ENCODE measurements at regions not wholly inside any gene's neighbourhood (a gene's known extent, or its start where the extent isn't known, plus 50 kb on each side); places are given as distances from the start of the nearest gene placed in this dataset.
A peak's percentile ranks its signal among the peaks of the same experiment; 100 is the strongest.

DNA sequence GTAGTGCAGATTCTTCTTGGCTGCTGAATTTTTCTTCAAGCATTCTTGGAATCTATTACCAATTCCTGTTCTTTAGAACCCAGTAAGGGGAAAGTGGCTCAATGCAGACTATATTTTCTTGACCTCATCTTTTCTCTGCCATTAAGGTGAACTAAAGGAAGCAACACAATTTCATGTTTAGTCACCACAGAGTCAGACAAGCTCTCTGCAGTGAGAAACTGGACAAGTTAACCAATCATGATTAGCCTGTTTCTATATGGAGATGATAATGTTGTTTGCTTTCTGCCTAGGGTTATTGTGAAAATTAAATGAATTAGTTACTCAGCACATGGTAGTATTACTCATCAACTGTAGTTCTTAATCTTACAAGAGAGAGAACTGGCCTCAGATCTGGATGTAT, 1075.1 kb downstream of the AGBL1 start:
- peak; percentile 2 to 91 for DNase-seq (ENCODE audit: low read depth in 2 of 2)
- TF ChIP-seq, protein P1, sequence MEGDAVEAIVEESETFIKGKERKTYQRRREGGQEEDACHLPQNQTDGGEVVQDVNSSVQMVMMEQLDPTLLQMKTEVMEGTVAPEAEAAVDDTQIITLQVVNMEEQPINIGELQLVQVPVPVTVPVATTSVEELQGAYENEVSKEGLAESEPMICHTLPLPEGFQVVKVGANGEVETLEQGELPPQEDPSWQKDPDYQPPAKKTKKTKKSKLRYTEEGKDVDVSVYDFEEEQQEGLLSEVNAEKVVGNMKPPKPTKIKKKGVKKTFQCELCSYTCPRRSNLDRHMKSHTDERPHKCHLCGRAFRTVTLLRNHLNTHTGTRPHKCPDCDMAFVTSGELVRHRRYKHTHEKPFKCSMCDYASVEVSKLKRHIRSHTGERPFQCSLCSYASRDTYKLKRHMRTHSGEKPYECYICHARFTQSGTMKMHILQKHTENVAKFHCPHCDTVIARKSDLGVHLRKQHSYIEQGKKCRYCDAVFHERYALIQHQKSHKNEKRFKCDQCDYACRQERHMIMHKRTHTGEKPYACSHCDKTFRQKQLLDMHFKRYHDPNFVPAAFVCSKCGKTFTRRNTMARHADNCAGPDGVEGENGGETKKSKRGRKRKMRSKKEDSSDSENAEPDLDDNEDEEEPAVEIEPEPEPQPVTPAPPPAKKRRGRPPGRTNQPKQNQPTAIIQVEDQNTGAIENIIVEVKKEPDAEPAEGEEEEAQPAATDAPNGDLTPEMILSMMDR (IDR thresholded peaks at IDR 0.05; ENCODE audit: low read depth, low read length): no peak
- H3K4me3 ChIP-seq (replicated peaks in 1 of 2; ENCODE audit: low read depth in 2 of 2, low read length in 2 of 2): no peak overlapping the region

GRCh38 chr15:87151202-87151748, 1071.6 kb downstream of the AGBL1 start:
- TF ChIP-seq, protein P1 (IDR thresholded peaks at IDR 0.05; ENCODE audit: low read depth, low read length): no peak
- no peak overlapping the region for H3K4me3 ChIP-seq (replicated peaks in 1 of 2; ENCODE audit: low read depth in 2 of 2, low read length in 2 of 2)
- no peak for DNase-seq (ENCODE audit: low read depth in 2 of 2)

DNA sequence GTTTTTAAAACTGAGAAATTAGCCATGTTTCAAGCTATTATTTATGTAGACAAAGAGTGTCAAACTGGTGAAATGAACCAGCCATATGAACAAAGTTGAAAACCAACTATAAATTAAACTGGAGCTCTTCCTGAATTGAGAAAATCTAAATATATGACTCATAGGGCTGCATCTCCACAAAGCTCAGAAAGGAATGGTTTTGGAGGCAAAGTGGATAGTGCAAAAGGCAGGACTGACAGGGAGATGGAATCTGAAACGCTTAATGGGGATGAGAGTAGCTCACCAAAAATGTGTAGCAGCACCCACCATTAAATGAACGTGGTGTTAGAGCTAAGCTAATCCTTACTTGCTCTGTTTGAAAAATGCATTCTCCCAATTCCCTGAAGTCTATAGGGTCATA, 1066.0 kb downstream of the AGBL1 start:
- TF ChIP-seq, protein P1 (IDR thresholded peaks at IDR 0.05; ENCODE audit: low read depth, low read length): no peak
- peak in 1 of 2 donors; percentile 9 for DNase-seq (ENCODE audit: low read depth in 2 of 2)
- H3K4me3 ChIP-seq (replicated peaks in 1 of 2; ENCODE audit: low read depth in 2 of 2, low read length in 2 of 2): no peak overlapping the region

DNA sequence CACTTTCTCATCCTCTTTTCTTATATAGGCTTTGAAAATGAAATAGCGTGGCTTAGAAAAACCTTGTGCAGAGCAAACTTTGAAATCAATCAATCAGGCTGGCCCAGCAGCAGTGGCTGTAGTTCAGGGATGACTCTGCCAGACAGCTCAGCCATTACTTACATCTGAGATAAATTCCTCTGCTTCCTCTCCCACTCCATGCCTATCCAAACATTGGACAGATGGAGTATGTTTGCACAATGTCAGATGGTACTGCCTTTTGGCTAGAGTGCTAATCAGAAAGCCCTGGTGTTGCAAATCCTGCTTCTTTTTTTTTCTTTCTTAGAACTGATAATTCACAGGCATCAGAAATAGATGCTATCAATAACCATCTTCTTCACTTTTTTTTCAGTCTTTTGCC, 1065.1 kb downstream of the AGBL1 start:
- TF ChIP-seq, protein P1 (IDR thresholded peaks at IDR 0.05; ENCODE audit: low read depth, low read length): no peak
- DNase-seq (ENCODE audit: low read depth in 2 of 2): peak; percentile 2 to 60

GRCh38 chr15:87142096-87142495, 1062.4 kb downstream of the AGBL1 start:
- no peak for DNase-seq (ENCODE audit: low read depth in 2 of 2)
- TF ChIP-seq, protein P1 (IDR thresholded peaks at IDR 0.05; ENCODE audit: low read depth, low read length): no peak
- H3K4me3 ChIP-seq (replicated peaks in 1 of 2; ENCODE audit: low read depth in 2 of 2, low read length in 2 of 2): no peak overlapping the region

More for the DNA sequence above, 1065.1 kb downstream of the AGBL1 start:
- H3K4me3 ChIP-seq (replicated peaks in 1 of 2; ENCODE audit: low read depth in 2 of 2, low read length in 2 of 2): no peak overlapping the region

DNA sequence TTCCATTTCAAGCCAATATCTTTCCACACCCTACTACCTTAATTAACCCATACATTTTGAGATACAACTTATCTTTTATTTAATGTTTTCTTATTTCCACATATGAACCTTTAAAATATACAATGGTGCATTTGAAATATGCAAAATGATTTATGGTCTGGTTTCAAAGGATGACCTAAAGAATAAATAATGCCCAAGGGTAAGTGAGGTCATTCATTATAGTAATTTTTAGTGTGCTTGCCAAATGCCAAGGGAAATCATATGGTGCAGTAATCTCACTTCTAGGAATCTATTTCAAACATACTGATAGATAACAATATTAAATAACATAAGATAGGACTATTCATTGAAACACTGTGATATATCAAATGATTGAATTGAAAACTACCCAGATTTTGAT, 1055.4 kb downstream of the AGBL1 start:
- H3K4me3 ChIP-seq (replicated peaks in 1 of 2; ENCODE audit: low read depth in 2 of 2, low read length in 2 of 2): no peak overlapping the region
- DNase-seq (ENCODE audit: low read depth in 2 of 2): no peak
- TF ChIP-seq, protein P1 (IDR thresholded peaks at IDR 0.05; ENCODE audit: low read depth, low read length): no peak

DNA sequence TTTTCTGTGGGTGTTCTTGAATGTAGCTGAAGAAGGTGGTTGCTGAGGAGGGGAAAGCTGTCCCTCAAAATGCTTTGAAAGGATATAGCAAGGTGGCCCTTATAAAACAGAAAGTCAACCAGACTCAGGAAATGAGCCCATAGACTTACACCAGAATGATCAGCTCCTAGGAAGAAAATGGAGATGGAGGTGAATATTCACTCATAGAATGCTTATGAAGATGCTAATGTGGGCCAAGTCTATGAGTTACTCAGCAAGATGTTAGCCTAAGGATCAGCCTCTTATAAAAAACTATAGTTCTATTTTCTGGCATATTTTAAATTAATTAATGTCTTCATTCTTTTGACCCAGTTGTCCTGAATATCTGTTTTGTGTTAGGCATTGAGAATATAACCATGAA, 1054.0 kb downstream of the AGBL1 start:
- TF ChIP-seq, protein P1 (IDR thresholded peaks at IDR 0.05; ENCODE audit: low read depth, low read length): no peak
- no peak for DNase-seq (ENCODE audit: low read depth in 2 of 2)
- no peak overlapping the region for H3K4me3 ChIP-seq (replicated peaks in 1 of 2; ENCODE audit: low read depth in 2 of 2, low read length in 2 of 2)
